C4-2B (cell line): ENCODE measurements at regions not wholly inside any gene's neighbourhood (a gene's known extent, or its start where the extent isn't known, plus 50 kb on each side); places are given as distances from the start of the nearest gene placed in this dataset.
"Not testable (repeated sequence)": the region's sequence is repeated elsewhere in the genome, so short reads cannot be mapped to it uniquely, and the experiment has no call there.

ENCODE experiments used
- H3K27ac ChIP-seq: fragments of 450-650 bp; 2 replicates; pipeline ENCODE4 v1.5.1; 2017
- TF ChIP-seq, protein P1 (sequence below): fragments of 450-650 bp; conservative IDR thresholded peaks from 2 replicates; pipeline ENCODE4 v1.5.1; 2017; ENCODE audit warnings: mild to moderate bottlenecking

DNA sequence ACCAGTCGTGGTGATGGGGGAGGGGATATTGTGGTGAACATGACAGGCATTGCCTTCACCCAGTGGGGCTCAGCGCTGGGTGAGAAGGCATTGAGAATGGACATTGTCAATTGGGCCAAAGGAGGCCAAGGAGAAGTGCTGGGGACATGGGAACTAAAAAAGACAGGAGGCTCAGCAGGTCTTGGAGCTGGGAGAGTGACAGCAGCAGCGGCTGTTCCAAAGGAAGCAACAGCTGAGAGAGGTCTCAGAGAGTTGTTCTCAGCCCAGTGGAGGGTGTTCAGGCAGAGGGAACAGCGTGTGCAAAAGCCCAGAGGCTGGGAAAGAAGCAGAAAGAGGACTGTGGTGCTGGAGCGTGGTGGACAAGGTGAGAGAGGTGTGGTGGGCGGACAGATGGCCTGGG is 56.6 kb upstream of the ASNS start:
- H3K27ac ChIP-seq: not testable (repeated sequence)

DNA sequence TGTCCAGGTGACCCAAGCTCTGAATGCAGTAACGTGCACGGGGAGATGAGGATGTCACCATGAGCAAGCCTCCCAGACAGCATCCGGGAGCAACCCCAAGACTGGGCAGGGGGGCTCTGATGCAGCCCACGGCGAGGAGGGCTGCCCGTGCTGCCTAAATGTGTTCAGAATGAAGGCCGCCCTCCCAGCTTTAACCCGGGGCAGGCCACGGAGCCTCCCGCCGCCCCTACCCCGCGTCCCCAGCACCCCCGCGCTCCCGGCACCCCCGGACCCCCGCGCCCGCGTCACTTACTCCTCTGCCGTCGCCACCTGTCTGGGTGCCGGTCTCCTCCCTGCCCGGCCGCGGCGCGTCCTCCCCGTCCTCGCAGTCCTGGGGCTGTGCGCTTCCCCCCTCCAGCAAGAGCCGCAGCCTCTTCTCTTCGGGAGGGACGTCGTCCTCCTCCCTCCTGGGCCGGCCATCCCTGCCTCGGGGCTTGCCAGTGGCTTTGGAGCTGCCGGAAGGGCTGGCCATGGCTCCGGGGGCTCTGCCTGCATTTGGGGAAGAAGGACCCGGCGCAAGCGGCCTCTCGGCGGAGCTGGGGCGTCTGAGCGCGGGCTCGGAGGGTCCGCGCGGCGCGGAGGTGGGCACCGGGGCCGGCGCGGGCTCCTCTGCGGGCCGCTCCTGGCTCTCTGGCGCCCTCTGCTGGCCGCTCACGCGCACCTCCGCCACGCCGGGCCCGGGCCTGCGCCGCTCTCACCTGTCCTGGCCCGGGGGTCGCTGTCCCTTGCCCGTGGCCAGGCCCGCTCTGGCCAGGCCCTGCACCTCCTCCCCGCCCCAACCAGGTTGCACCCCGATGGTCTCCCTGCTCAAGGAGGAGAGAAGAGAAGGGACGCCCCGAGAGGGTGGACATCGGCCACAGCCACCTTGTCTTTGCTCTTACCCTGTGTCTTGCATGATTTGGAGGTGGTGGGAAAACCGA is 55.9 kb upstream of the ASNS start:
- H3K27ac ChIP-seq: not testable (repeated sequence)
- TF ChIP-seq, protein P1, sequence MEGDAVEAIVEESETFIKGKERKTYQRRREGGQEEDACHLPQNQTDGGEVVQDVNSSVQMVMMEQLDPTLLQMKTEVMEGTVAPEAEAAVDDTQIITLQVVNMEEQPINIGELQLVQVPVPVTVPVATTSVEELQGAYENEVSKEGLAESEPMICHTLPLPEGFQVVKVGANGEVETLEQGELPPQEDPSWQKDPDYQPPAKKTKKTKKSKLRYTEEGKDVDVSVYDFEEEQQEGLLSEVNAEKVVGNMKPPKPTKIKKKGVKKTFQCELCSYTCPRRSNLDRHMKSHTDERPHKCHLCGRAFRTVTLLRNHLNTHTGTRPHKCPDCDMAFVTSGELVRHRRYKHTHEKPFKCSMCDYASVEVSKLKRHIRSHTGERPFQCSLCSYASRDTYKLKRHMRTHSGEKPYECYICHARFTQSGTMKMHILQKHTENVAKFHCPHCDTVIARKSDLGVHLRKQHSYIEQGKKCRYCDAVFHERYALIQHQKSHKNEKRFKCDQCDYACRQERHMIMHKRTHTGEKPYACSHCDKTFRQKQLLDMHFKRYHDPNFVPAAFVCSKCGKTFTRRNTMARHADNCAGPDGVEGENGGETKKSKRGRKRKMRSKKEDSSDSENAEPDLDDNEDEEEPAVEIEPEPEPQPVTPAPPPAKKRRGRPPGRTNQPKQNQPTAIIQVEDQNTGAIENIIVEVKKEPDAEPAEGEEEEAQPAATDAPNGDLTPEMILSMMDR: peak; percentile 98
